ENCODE measurements at regions not wholly inside any gene's neighbourhood (a gene's known extent, or its start where the extent isn't known, plus 50 kb on each side); places are given as distances from the start of the nearest gene placed in this dataset.
"Not testable (repeated sequence)": the region's sequence is repeated elsewhere in the genome, so short reads cannot be mapped to it uniquely, and the experiment has no call there.

- DNase-seq (ENCODE audit: low spot score): no peak
These were observed 607.3 kb upstream of the AADAT start for GRCh38 chr4:170697045-170697444.

- no peak for DNase-seq (ENCODE audit: low spot score)
These were observed 601.4 kb upstream of the AADAT start for GRCh38 chr4:170691168-170691567.

- DNase-seq (ENCODE audit: low spot score): no peak
These were observed 598.0 kb upstream of the AADAT start for GRCh38 chr4:170687751-170688150.

- DNase-seq (ENCODE audit: low spot score): not testable (repeated sequence)
These were observed 595.9 kb upstream of the AADAT start for GRCh38 chr4:170685701-170686100.

- DNase-seq (ENCODE audit: low spot score): no peak
These were observed 593.0 kb upstream of the AADAT start for GRCh38 chr4:170682558-170683294.

GRCh38 chr4:170682087-170682486 lies 592.3 kb upstream of the AADAT start:
- DNase-seq (ENCODE audit: low spot score): not testable (repeated sequence)

GRCh38 chr4:170675568-170676262 lies 586.0 kb upstream of the AADAT start:
- DNase-seq (ENCODE audit: low spot score): no peak

- DNase-seq (ENCODE audit: low spot score): no peak
These were observed 584.4 kb upstream of the AADAT start for GRCh38 chr4:170674176-170674575.

- DNase-seq (ENCODE audit: low spot score): no peak
These were observed 582.7 kb upstream of the AADAT start for GRCh38 chr4:170672381-170672965.

GRCh38 chr4:170671171-170671570 lies 581.4 kb upstream of the AADAT start:
- no peak for DNase-seq (ENCODE audit: low spot score)

- DNase-seq (ENCODE audit: low spot score): no peak
These were observed 578.1 kb upstream of the AADAT start for GRCh38 chr4:170667814-170668213.

GRCh38 chr4:170666909-170667308 lies 577.2 kb upstream of the AADAT start:
- DNase-seq (ENCODE audit: low spot score): no peak

- DNase-seq (ENCODE audit: low spot score): no peak
These were observed 572.5 kb upstream of the AADAT start for GRCh38 chr4:170662250-170662649.

- DNase-seq (ENCODE audit: low spot score): no peak
These were observed 568.0 kb upstream of the AADAT start for GRCh38 chr4:170657761-170658160.

- no peak for DNase-seq (ENCODE audit: low spot score)
These were observed 566.8 kb upstream of the AADAT start for GRCh38 chr4:170656506-170656905.

- DNase-seq (ENCODE audit: low spot score): no peak
These were observed 562.8 kb upstream of the AADAT start for GRCh38 chr4:170652571-170652970.

- DNase-seq (ENCODE audit: low spot score): no peak
These were observed 562.0 kb upstream of the AADAT start for GRCh38 chr4:170651786-170652185.

GRCh38 chr4:170627418-170627817 lies 537.7 kb upstream of the AADAT start:
- no peak for DNase-seq (ENCODE audit: low spot score)

- no peak for DNase-seq (ENCODE audit: low spot score)
These were observed 534.1 kb upstream of the AADAT start for GRCh38 chr4:170623899-170624298.

GRCh38 chr4:170610434-170610833 lies 520.7 kb upstream of the AADAT start:
- no peak for DNase-seq (ENCODE audit: low spot score)

- no peak for DNase-seq (ENCODE audit: low spot score)
These were observed 510.1 kb upstream of the AADAT start for GRCh38 chr4:170599894-170600293.

- DNase-seq (ENCODE audit: low spot score): no peak
These were observed 501.3 kb upstream of the AADAT start for GRCh38 chr4:170591076-170591475.

GRCh38 chr4:170589597-170590191 lies 499.9 kb upstream of the AADAT start:
- no peak for DNase-seq (ENCODE audit: low spot score)
